ENCODE measurements at regions not wholly inside any gene's neighbourhood (a gene's known extent, or its start where the extent isn't known, plus 50 kb on each side); places are given as distances from the start of the nearest gene placed in this dataset.

DNA sequence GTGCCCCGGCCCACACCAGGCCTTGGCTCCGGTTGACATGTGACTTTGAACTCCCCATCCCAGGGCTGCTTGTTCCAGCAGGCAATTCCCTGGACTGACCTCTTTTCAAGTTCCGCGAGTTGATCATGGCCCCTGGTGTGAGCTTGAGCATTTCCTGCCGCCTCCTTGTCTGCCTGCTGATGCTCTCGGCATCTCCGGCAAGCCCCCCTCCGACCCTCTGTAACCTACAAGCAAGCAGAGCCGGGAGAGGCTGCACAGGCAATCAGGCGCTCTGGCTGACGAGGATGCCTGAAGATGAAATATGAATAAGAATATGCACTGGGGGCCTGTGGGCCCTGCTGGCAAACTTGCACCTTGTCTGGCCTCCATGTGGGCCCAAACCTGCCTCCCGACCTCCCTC lies 304.9 kb upstream of the MKI67 start:
- TF ChIP-seq, protein P1, sequence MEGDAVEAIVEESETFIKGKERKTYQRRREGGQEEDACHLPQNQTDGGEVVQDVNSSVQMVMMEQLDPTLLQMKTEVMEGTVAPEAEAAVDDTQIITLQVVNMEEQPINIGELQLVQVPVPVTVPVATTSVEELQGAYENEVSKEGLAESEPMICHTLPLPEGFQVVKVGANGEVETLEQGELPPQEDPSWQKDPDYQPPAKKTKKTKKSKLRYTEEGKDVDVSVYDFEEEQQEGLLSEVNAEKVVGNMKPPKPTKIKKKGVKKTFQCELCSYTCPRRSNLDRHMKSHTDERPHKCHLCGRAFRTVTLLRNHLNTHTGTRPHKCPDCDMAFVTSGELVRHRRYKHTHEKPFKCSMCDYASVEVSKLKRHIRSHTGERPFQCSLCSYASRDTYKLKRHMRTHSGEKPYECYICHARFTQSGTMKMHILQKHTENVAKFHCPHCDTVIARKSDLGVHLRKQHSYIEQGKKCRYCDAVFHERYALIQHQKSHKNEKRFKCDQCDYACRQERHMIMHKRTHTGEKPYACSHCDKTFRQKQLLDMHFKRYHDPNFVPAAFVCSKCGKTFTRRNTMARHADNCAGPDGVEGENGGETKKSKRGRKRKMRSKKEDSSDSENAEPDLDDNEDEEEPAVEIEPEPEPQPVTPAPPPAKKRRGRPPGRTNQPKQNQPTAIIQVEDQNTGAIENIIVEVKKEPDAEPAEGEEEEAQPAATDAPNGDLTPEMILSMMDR (conservative IDR thresholded peaks at IDR 0.05): no peak

DNA sequence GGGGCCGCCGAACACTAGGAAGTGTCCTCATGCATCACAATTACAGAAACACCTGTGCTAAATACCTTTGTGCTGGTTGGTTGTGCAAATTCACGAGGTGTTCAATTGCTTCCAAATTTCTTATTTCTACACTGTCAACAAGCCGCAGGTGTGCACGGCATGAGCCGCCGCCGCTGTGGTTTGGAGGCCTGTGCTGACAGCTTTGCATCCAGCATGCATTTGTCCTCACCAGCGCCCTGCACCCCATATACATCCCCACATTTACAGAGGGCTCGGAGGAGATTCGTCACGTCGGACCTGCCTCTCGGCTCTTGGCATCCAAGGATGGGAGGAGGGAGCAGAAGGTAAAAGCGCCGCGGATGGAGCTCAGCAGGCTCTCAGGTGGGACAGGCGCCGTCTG lies 305.3 kb upstream of the MKI67 start:
- TF ChIP-seq, protein P1 (conservative IDR thresholded peaks at IDR 0.05): no peak
- H3K27ac ChIP-seq: no peak overlapping the region

More for the DNA sequence above, 304.9 kb upstream of the MKI67 start:
- no peak overlapping the region for H3K27ac ChIP-seq

DNA sequence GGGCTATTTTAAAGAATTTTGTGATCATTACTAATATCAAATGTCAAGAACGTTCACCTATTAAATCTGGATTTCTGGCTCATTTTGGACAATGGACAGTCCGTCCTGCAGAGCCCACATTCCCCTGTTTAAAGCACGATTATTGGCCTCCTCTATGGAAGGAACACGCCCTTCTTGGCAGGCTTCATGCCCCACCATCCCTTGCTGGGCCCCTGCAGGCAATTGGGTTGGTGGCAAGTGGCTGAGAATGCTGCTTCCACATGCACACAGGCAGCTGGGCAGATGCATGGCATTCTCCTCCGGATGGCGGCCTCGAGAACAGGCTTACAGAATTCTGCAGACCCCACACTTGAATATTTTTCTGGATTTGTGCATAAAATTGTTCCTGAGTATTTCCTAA lies 305.8 kb upstream of the MKI67 start:
- TF ChIP-seq, protein P1 (conservative IDR thresholded peaks at IDR 0.05): no peak
- no peak overlapping the region for H3K27ac ChIP-seq

DNA sequence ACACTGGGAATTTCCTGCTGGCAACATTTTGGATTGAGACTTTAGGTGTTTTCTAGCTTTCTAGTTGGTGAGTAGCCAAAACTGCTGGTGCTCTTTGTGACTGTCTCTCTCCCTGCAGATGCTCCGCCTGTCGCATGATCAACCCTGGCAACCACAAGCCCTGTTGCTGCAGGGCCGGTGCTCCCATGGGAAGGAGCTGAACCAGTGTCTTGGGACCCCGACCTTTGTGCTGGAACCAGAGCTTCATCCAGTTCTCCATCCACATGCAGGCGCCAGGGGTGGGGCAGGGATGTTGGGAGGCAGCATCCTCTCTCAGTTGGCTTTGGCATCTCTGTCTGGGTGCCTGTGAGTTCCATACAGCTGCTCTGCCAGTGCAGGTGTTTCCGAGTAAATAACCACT lies 306.2 kb upstream of the MKI67 start:
- no peak overlapping the region for H3K27ac ChIP-seq
- TF ChIP-seq, protein P1 (conservative IDR thresholded peaks at IDR 0.05): no peak

DNA sequence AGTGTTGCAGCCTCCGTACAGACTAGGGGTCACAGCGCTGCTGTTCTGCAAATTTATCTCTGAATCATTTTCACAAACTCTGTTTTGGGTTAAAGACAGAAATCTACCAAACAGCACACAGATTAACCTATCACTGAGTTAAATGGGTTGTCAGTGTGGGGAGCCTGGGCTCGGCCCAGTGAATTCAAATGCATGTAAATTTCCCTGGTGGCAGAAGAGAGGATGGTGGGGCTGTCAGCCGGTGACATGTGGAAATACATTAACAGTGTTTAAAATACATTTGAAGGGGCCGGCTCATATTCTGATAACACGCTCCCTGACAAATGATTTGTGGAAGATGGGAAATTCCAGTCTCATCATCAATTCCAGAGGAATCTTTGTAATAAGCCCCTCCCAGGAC lies 309.6 kb upstream of the MKI67 start:
- TF ChIP-seq, protein P1 (conservative IDR thresholded peaks at IDR 0.05): no peak
- H3K27ac ChIP-seq: no peak overlapping the region

DNA sequence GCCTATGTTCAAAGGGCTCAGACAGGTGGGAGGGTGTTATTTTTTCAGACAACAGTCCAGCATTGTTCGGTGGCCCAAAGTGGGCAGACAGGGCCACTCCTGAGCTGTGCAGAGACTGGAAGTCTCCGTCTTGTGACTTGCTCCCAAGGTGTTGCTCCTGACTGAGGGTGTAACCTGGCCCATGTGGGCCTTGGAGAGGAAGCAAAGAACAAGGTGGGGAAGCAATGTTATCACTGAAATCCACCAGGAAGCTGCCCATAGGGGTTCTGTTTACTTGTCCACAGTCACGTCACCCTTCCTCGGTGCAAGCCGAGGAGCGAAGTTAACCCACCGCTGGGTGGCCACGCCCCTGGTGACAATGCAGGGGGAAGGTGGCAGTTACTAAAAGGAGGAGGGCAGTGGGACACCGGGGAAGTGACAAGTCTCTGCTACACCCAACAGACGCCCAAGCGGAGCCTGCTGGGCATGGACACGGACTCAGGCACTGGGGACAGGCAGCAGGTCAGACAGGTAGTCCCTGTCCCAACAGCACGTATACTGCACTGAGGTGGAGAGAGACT lies 311.6 kb upstream of the MKI67 start:
- H3K27ac ChIP-seq: no peak overlapping the region

DNA sequence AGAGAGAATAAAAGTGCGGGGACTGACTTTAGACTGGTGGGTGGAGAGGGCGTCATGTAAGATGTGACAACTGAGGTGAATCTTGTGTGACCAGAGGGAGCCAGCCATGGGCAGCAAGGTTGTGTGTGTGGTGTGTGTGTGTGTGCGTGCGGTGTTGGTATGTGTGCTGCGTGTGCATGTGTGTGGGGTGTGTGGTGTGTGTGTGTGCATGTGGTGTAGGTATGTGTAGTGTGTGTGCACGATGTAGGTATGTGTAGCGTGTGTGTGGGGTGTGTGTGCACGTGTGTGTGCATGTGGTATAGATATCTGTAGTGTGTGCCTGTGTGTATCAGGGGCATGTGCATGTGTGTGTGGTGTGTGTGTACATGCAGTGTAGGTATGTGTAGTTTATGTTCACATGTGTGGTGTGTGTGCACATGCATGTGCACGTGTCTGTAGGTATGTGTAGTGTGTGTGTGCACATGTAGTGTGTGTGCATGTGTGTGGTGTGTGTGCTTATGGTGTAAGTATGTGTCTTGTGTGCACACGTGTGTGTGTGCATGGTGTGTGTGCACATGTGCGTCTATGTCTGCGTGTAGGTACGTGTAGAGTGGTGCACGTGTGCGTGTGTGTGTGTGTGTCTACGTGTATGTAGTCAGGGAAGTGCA lies 312.3 kb upstream of the MKI67 start:
- TF ChIP-seq, protein P1 (conservative IDR thresholded peaks at IDR 0.05): no peak
- no peak overlapping the region for H3K27ac ChIP-seq

More for the DNA sequence above, 311.6 kb upstream of the MKI67 start:
- TF ChIP-seq, protein P1 (conservative IDR thresholded peaks at IDR 0.05): no peak
